Hepatocyte (in vitro differentiated cells): ENCODE measurements at regions not wholly inside any gene's neighbourhood (a gene's known extent, or its start where the extent isn't known, plus 50 kb on each side); places are given as distances from the start of the nearest gene placed in this dataset.

Source experiments
- EZH2phosphoT487 ChIP-seq: fragments of 200-600 bp; sonication (generic); IDR thresholded peaks from one replicate; pipeline ENCODE4 v1.6.1; 2018; ENCODE audit warnings: antibody characterized with exemption, mild to moderate bottlenecking, low read depth, moderate library complexity; ENCODE audit not compliant: unreplicated experiment, severe bottlenecking
- TF ChIP-seq, protein P1 (sequence below): fragments of 200-600 bp; sonication (generic); IDR thresholded peaks from 2 replicates; pipeline ENCODE4 v1.5.1; 2016; ENCODE audit warnings: antibody characterized with exemption, mild to moderate bottlenecking; ENCODE audit not compliant: poor library complexity

DNA sequence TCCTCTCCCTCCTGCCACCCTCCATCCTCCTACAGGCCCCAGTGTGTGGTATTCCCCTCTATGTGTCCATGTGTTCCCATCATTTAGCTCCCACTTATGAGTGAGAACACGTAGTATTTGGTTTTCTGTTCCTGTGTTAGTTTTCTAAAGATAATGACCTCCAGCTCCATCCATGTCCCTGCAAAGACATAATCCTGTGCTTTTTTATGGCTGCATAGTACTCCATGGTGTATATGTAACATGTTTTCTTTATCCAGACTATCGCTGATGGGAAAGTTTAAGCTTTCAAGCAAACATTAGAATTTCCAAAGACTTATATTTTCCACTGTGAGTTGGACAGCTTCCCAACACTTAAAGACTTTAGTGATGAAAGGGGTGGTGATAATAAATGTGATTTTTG lies 105.9 kb upstream of the PIAS1 start:
- TF ChIP-seq, protein P1, sequence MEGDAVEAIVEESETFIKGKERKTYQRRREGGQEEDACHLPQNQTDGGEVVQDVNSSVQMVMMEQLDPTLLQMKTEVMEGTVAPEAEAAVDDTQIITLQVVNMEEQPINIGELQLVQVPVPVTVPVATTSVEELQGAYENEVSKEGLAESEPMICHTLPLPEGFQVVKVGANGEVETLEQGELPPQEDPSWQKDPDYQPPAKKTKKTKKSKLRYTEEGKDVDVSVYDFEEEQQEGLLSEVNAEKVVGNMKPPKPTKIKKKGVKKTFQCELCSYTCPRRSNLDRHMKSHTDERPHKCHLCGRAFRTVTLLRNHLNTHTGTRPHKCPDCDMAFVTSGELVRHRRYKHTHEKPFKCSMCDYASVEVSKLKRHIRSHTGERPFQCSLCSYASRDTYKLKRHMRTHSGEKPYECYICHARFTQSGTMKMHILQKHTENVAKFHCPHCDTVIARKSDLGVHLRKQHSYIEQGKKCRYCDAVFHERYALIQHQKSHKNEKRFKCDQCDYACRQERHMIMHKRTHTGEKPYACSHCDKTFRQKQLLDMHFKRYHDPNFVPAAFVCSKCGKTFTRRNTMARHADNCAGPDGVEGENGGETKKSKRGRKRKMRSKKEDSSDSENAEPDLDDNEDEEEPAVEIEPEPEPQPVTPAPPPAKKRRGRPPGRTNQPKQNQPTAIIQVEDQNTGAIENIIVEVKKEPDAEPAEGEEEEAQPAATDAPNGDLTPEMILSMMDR, result no peak
- TF ChIP-seq EZH2phosphoT487, result no peak
